ENCODE measurements at regions not wholly inside any gene's neighbourhood (a gene's known extent, or its start where the extent isn't known, plus 50 kb on each side); places are given as distances from the start of the nearest gene placed in this dataset.
"Not testable (repeated sequence)": the region's sequence is repeated elsewhere in the genome, so short reads cannot be mapped to it uniquely, and the experiment has no call there.

GRCh38 chr4:32689518-32689917, 1969.3 kb downstream of the PCDH7 start:
- Histone ChIP-seq H3K36me3 (ENCODE audit: low read depth, missing control alignments) (no peaks in the 10 kb centered on the region), H3K27me3 (no peaks in the 10 kb centered on the region)
- WGBS, 2 donors: 92 to 94% methylated on average over 3 of the region's 3 CpGs

DNA sequence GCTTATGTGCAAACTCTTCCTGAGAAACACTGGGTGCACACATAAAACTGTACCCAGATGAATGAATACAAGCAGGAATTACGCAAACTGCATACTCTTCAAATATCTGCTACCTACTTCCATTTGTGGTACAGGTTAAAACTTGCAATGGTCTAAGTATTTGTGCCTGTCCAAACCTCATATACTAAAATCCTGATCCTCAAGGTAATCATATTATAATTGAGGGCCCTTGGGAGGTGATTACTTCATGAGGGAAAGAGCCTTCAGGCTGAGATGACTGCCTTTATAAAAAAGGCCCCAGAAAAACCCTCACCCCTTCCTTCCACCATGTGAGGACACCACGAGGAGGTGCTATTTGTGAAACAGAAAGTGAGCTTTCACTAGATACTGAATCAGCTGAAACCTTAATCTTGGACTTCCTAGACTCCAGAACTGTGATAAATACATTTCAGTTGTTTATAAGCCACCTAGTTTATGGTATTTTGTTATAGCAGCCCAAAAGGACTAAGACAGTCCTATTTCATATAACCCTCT, 1977.2 kb downstream of the PCDH7 start:
- intact Hi-C loops (cut with DNase I; ENCODE audit: low total_unique reads): no loop called here
- WGBS, 2 donors: 71 to 83% methylated on average over 2 of the region's 2 CpGs

More at GRCh38 chr4:32689518-32689917, 1969.3 kb downstream of the PCDH7 start:
- TF ChIP-seq CTCF (IDR thresholded peaks at IDR 0.05) (no peak), POLR2A (IDR thresholded peaks at IDR 0.05) (no peak)
- Histone ChIP-seq H3K4me3 (no peak overlapping the region), H3K27ac (no peak overlapping the region), H3K4me1 (no peaks in the 10 kb centered on the region), H3K9me3 (no peaks in the 10 kb centered on the region)
- intact Hi-C loops (cut with DNase I; ENCODE audit: low total_unique reads): no loop called here
- DNase-seq: no peak

DNA sequence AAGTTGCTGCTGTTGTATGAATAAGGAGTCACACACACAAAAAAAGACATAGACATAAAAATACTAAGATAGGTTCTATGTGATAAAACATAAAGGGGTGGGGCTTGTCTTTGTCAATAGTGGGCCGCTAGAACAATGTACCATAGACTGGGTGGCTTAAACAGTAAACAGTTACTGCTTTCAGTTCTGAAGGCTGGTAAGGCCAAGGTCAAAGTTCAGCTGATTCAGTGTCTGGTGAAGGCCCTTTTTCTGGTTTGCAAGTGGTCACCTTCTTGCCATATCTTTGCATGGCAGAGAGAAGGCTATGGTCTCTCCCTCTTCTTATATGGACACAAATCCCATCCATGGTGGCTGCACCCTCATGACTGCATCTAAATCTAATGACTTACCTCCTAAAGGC, 1980.7 kb downstream of the PCDH7 start:
- WGBS, 2 donors: 83 to 87% methylated on average over 1 of the region's 1 CpG
- Histone ChIP-seq H3K4me1 (no peaks in the 10 kb centered on the region), H3K4me3 (no peak overlapping the region), H3K27ac (no peak overlapping the region), H3K27me3 (no peaks in the 10 kb centered on the region), H3K9me3 (no peaks in the 10 kb centered on the region), H3K36me3 (ENCODE audit: low read depth, missing control alignments) (no peaks in the 10 kb centered on the region)
- TF ChIP-seq POLR2A (IDR thresholded peaks at IDR 0.05) (no peak), CTCF (IDR thresholded peaks at IDR 0.05) (no peak)
- DNase-seq: no peak
- intact Hi-C loops (cut with DNase I; ENCODE audit: low total_unique reads): no loop called here

More for the DNA sequence above, 1977.2 kb downstream of the PCDH7 start:
- no peaks in the 10 kb centered on the region for H3K27me3 ChIP-seq
- H3K4me3 ChIP-seq: no peak overlapping the region
- DNase-seq: no peak
- no peak overlapping the region for H3K27ac ChIP-seq
- H3K9me3 ChIP-seq: no peaks in the 10 kb centered on the region
- H3K4me1 ChIP-seq: no peaks in the 10 kb centered on the region
- TF ChIP-seq CTCF (IDR thresholded peaks at IDR 0.05) (no peak), POLR2A (IDR thresholded peaks at IDR 0.05) (no peak)
- no peaks in the 10 kb centered on the region for H3K36me3 ChIP-seq (ENCODE audit: low read depth, missing control alignments)

DNA sequence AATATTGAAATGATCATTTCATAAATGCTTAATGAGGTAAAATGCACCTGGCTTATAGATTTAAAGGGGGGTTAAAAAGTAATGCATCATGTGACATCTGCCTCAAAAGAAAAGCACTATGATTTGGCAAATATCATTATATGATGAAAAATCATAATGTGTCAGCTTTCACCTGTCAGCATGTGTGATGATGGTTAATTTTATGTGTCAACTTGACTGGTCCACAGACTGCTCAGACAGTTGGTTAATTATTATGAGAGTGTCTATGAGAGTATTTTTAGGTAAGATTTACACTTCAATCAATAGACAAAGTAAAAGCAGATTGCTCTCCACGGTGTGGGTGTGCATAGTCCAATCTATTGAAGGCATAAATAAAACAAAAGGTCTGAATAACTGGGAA, 1986.7 kb downstream of the PCDH7 start:
- Histone ChIP-seq H3K36me3 (ENCODE audit: low read depth, missing control alignments) (no peaks in the 10 kb centered on the region), H3K4me1 (no peaks in the 10 kb centered on the region), H3K9me3 (no peaks in the 10 kb centered on the region), H3K27ac (no peak overlapping the region), H3K27me3 (no peaks in the 10 kb centered on the region), H3K4me3 (no peak overlapping the region)
- no peak for TF ChIP-seq POLR2A (IDR thresholded peaks at IDR 0.05)
- DNase-seq: no peak
- intact Hi-C loops (cut with DNase I; ENCODE audit: low total_unique reads): no loop called here
- 84 to 94% methylated on average over 1 of the region's 1 CpG for WGBS, 2 donors

DNA sequence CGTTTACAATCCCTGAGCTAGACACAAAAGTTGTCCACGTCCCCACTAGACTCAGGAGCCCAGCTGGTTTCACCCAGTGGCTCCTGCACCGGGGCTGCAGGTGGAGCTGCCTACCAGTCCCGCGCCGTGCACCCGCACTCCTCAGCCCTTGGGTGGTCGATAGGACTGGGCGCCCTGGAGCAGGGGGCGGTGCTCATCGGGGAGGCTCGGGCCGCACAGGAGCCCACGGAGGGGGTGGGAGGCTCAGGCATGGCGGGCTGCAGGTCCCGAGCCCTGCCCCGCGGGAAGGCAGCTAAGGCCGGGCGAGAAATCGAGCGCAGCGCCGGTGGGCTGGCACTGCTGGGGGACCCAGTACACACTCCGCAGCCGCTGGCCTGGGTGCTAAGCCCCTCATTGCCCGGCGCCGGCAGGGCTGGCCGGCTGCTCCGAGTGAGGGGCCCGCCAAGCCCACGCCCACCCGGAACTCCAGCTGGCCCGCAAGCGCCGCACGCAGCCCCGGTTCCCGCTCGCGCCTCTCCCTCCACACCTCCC, 1996.0 kb downstream of the PCDH7 start:
- peak overlapping the region; percentile 21 to 45 for H3K4me3 ChIP-seq
- H3K27me3 ChIP-seq; intact Hi-C loops (cut with DNase I; ENCODE audit: low total_unique reads); H3K4me1 ChIP-seq; H3K9me3 ChIP-seq; DNase-seq; H3K36me3 ChIP-seq (ENCODE audit: low read depth, missing control alignments); H3K27ac ChIP-seq: not testable (repeated sequence)
- WGBS, 2 donors: 63 to 95% methylated on average over 12 to 37 of the region's 42 CpGs
